Astrocyte (in vitro differentiated cells and primary cell): ENCODE measurements at regions not wholly inside any gene's neighbourhood (a gene's known extent, or its start where the extent isn't known, plus 50 kb on each side); places are given as distances from the start of the nearest gene placed in this dataset.

Experiments used
- EZH2 ChIP-seq: IDR thresholded peaks from 2 replicates; pipeline ENCODE4 v1.6.1; 2012; ENCODE audit warnings: mild to moderate bottlenecking, low read length, inconsistent platforms; ENCODE audit not compliant: insufficient read depth
- TF ChIP-seq, protein P1 (sequence below): IDR thresholded peaks from 2 replicates; pipeline ENCODE4 v1.5.1; 2011; ENCODE audit warnings: low read depth, mild to moderate bottlenecking, inconsistent platforms, low read length, moderate library complexity; ENCODE audit not compliant: insufficient read depth

DNA sequence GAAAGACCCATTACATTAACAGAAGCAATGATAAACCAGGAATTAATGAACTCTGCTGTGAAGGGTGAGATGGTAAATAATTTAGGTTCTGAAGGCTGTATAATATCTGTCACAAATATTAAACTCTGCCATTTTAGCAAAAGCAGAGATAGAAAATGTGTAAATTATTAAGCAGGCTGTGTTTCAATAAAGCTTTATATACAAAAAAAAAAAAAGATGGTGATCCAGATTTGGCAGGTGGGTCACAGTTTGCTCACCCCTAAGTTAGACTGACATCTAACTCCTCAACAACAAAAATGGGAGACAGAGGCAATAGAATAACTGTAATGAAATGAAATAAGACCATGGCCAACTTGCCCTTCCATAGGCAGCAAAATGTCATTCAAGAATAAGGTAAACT, 157.3 kb upstream of the FANCL start:
- TF ChIP-seq, protein P1, sequence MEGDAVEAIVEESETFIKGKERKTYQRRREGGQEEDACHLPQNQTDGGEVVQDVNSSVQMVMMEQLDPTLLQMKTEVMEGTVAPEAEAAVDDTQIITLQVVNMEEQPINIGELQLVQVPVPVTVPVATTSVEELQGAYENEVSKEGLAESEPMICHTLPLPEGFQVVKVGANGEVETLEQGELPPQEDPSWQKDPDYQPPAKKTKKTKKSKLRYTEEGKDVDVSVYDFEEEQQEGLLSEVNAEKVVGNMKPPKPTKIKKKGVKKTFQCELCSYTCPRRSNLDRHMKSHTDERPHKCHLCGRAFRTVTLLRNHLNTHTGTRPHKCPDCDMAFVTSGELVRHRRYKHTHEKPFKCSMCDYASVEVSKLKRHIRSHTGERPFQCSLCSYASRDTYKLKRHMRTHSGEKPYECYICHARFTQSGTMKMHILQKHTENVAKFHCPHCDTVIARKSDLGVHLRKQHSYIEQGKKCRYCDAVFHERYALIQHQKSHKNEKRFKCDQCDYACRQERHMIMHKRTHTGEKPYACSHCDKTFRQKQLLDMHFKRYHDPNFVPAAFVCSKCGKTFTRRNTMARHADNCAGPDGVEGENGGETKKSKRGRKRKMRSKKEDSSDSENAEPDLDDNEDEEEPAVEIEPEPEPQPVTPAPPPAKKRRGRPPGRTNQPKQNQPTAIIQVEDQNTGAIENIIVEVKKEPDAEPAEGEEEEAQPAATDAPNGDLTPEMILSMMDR, result no peak
- no peak for TF ChIP-seq EZH2
